ENCODE measurements at regions not wholly inside any gene's neighbourhood (a gene's known extent, or its start where the extent isn't known, plus 50 kb on each side); places are given as distances from the start of the nearest gene placed in this dataset.

DNA sequence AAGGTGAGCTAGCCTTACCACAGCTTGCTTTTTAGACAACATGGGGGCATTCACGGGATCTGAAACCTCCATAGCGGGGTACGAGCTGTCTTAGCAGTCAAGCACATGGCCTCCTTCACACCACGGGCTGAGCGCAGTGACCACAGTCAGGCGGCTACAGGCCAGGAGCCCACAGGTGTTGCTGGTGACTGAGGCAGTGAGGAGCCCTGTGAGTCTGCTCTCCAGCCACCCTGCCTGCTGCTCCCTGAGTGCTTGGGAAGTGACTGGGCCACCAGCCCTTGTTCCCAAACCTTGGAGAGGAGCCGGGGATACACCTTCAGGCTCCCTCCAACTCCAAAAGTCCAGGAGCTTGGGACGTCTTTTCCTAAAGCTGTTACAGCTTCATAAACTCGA lies 418.1 kb upstream of the MYT1L start:
- Histone ChIP-seq H3K9me3 (peaks cover 0 to 6% (median 0%) of the 10 kb centered on the region in 3 donors), H3K27ac (no peak overlapping the region), H3K4me1 (no peaks in the 10 kb centered on the region), H3K27me3 (no peaks in the 10 kb centered on the region), H3K4me3 (no peak overlapping the region), H3K36me3 (replicated peaks in 1 of 2; ENCODE audit: insufficient read depth in 1 of 2, low read depth in 2 of 2) (no peaks in the 10 kb centered on the region)
- no peak for TF ChIP-seq CTCF (IDR thresholded peaks at IDR 0.05)
- 79 to 81% methylated on average over 8 to 9 of the region's 9 CpGs for WGBS, 2 donors
- ATAC-seq, result no peak
- no peak for DNase-seq
- intact Hi-C loops (cut with DNase I), result no loop called here

DNA sequence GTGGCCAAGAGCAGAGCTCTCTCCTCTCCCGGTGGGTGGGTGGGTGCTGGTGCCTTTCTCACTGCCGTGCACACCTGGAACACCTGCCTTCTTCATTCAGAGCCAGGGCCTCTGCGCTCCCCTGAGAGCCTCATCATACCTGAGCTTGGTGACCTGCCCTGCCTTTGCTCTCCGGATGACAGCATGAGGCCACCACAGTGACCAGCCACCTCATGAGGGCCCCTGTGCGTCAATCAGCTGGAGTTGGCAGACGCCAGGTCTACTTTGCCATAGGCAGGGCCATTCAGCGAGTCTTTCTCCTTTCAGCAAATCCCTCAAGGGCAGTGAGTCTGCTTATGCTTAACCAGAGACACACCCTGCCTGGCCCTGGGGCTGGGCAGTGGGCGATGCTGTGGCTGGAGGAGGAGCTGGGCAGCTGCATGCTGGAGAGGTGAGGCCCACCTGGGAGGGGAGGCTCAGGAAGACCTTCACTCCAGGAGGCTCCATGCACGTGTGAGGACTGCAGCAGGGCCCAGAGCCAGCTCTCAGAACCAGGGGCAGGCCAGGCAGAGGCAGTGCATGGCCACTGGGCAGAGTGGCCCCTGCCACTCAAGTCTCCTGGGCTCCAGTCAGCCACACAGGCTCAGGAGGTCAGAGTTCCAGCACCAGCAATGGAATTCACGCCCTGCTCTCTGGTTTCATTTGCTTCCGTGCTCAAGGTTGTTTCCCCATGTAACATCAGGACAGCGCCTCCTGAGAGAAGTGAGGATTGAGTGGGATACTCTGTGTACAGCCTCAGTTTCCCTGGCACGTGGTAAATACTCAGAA lies 417.5 kb upstream of the MYT1L start:
- no peak overlapping the region for H3K27ac ChIP-seq
- H3K4me3 ChIP-seq, result no peak overlapping the region
- H3K4me1 ChIP-seq, result no peaks in the 10 kb centered on the region
- intact Hi-C loops (cut with DNase I), result no loop called here
- no peak for DNase-seq
- 69 to 81% methylated on average over 9 to 13 of the region's 13 CpGs for WGBS, 2 donors
- H3K9me3 ChIP-seq, result peaks cover 0 to 2% (median 0%) of the 10 kb centered on the region in 3 donors
- ATAC-seq, result no peak
- TF ChIP-seq POLR2A (IDR thresholded peaks at IDR 0.05) (no peak), CTCF (IDR thresholded peaks at IDR 0.05) (no peak)
- H3K27me3 ChIP-seq, result no peaks in the 10 kb centered on the region
- H3K36me3 ChIP-seq (replicated peaks in 1 of 2; ENCODE audit: insufficient read depth in 1 of 2, low read depth in 2 of 2), result no peaks in the 10 kb centered on the region

DNA sequence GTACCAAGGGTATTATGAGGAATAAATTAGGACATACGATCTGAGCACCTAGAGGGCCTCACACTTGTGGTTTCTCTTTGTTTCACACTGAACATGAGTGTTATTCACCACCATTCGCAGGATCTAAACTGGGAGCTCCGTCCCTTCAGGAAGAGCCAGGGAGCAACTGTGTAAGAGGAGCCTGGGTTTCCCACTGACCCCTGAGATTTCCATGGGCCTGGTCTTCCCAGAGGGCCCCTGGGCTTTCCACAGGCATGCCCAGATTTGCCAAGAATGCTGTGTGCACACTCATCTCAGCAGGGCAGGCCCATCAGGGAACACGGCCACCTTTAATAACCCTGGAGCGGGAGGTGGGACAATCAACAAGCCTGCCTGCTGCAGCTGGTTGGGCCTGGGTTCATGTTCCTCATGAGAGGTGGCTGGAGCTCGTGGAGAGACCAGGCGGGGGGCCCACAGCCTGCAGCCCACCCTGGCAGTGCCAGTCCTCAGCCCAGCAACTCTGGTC lies 416.8 kb upstream of the MYT1L start:
- no peak for DNase-seq
- Histone ChIP-seq H3K4me3 (no peak overlapping the region), H3K27me3 (no peaks in the 10 kb centered on the region), H3K9me3 (no peaks in the 10 kb centered on the region), H3K27ac (no peak overlapping the region), H3K4me1 (no peaks in the 10 kb centered on the region), H3K36me3 (replicated peaks in 1 of 2; ENCODE audit: insufficient read depth in 1 of 2, low read depth in 2 of 2) (no peaks in the 10 kb centered on the region)
- intact Hi-C loops (cut with DNase I), result no loop called here
- 64 to 65% methylated on average over 7 of the region's 7 CpGs for WGBS, 2 donors
- no peak for TF ChIP-seq CTCF (IDR thresholded peaks at IDR 0.05)
- TF ChIP-seq POLR2A (IDR thresholded peaks at IDR 0.05), result no peak
- ATAC-seq, result no peak

DNA sequence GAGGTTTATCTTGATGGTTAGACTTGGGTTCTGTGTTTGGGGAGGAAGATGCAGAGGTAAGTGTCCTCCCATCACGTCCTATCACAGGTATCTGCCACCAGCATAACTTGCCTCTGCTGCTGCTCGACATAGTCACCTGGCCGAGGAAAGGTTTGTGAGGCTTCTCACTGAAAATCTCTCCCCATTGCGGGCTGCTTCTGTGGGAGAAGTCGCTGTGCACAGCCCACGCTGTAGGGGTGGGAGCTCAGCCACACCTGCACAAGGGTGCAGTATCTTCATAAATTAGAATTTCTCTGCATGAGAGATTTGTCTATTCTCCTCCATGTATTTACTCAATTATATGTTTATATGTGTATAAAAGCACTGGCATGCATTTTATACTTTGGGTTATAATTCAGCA lies 415.7 kb upstream of the MYT1L start:
- no peaks in the 10 kb centered on the region for H3K9me3 ChIP-seq
- no peaks in the 10 kb centered on the region for H3K4me1 ChIP-seq
- H3K27me3 ChIP-seq, result no peaks in the 10 kb centered on the region
- DNase-seq, result no peak
- no peak for TF ChIP-seq CTCF (IDR thresholded peaks at IDR 0.05)
- TF ChIP-seq POLR2A (IDR thresholded peaks at IDR 0.05), result no peak
- no peaks in the 10 kb centered on the region for H3K36me3 ChIP-seq (replicated peaks in 1 of 2; ENCODE audit: insufficient read depth in 1 of 2, low read depth in 2 of 2)
- H3K4me3 ChIP-seq, result no peak overlapping the region
- no peak overlapping the region for H3K27ac ChIP-seq
- intact Hi-C loops (cut with DNase I), result no loop called here
- WGBS, 2 donors, result 62 to 69% methylated on average over 6 of the region's 6 CpGs
- no peak for ATAC-seq

All from body of pancreas (tissue), 4 donors.